ENCODE measurements at regions not wholly inside any gene's neighbourhood (a gene's known extent, or its start where the extent isn't known, plus 50 kb on each side); places are given as distances from the start of the nearest gene placed in this dataset.

DNA sequence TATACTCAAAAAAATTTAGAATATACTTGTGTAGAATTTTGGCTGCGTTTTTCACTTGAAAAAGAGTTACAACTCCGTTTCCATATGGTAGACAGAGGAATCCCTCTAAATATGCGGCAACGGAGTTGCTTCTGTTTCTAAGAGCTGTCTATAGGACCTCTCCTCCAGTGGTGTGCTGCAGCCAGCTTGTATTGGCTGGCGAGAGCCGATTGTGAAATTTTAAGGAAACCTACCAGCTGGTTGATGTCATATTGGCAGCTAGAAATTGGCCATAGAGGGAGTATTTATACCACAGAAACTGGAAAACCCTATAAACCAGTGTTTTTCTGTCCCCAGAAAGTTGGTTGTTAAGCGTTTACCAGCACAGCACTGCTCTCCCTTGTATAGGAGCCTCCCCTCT, 655.8 kb upstream of the EEF2KMT start:
- TF ChIP-seq, protein P1, sequence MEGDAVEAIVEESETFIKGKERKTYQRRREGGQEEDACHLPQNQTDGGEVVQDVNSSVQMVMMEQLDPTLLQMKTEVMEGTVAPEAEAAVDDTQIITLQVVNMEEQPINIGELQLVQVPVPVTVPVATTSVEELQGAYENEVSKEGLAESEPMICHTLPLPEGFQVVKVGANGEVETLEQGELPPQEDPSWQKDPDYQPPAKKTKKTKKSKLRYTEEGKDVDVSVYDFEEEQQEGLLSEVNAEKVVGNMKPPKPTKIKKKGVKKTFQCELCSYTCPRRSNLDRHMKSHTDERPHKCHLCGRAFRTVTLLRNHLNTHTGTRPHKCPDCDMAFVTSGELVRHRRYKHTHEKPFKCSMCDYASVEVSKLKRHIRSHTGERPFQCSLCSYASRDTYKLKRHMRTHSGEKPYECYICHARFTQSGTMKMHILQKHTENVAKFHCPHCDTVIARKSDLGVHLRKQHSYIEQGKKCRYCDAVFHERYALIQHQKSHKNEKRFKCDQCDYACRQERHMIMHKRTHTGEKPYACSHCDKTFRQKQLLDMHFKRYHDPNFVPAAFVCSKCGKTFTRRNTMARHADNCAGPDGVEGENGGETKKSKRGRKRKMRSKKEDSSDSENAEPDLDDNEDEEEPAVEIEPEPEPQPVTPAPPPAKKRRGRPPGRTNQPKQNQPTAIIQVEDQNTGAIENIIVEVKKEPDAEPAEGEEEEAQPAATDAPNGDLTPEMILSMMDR (conservative IDR thresholded peaks at IDR 0.05; ENCODE audit: low read depth in 2 of 2): no peak
- TF ChIP-seq, protein P2, sequence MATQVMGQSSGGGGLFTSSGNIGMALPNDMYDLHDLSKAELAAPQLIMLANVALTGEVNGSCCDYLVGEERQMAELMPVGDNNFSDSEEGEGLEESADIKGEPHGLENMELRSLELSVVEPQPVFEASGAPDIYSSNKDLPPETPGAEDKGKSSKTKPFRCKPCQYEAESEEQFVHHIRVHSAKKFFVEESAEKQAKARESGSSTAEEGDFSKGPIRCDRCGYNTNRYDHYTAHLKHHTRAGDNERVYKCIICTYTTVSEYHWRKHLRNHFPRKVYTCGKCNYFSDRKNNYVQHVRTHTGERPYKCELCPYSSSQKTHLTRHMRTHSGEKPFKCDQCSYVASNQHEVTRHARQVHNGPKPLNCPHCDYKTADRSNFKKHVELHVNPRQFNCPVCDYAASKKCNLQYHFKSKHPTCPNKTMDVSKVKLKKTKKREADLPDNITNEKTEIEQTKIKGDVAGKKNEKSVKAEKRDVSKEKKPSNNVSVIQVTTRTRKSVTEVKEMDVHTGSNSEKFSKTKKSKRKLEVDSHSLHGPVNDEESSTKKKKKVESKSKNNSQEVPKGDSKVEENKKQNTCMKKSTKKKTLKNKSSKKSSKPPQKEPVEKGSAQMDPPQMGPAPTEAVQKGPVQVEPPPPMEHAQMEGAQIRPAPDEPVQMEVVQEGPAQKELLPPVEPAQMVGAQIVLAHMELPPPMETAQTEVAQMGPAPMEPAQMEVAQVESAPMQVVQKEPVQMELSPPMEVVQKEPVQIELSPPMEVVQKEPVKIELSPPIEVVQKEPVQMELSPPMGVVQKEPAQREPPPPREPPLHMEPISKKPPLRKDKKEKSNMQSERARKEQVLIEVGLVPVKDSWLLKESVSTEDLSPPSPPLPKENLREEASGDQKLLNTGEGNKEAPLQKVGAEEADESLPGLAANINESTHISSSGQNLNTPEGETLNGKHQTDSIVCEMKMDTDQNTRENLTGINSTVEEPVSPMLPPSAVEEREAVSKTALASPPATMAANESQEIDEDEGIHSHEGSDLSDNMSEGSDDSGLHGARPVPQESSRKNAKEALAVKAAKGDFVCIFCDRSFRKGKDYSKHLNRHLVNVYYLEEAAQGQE (IDR thresholded peaks at IDR 0.05; ENCODE audit: unreplicated experiment): no peak
- TF ChIP-seq ETS1 (IDR thresholded peaks at IDR 0.05): no peak
- TF ChIP-seq EZH2 (IDR thresholded peaks at IDR 0.05; ENCODE audit: low read depth, unreplicated experiment): no peak
- TF ChIP-seq POLR2AphosphoS5 (IDR thresholded peaks at IDR 0.05; ENCODE audit: low read depth): no peak
- no peak for TF ChIP-seq STAT1 (IDR thresholded peaks at IDR 0.05; ENCODE audit: unreplicated experiment)
- TF ChIP-seq EZH2phosphoT487 (IDR thresholded peaks at IDR 0.05; ENCODE audit: unreplicated experiment): no peak
- no peak for TF ChIP-seq JUNB (IDR thresholded peaks at IDR 0.05; ENCODE audit: unreplicated experiment)
- TF ChIP-seq ZNF462 (CRISPR knock-in tag; IDR thresholded peaks at IDR 0.05): no peak
